H1 (cell line): ENCODE measurements at regions not wholly inside any gene's neighbourhood (a gene's known extent, or its start where the extent isn't known, plus 50 kb on each side); places are given as distances from the start of the nearest gene placed in this dataset.

Experiments used
- CTCF ChIA-PET: fragments of 300-600 bp; sonication (Branson Sonifier 250); formaldehyde crosslinking; loops from one replicate; lab custom pipeline; 2021; ENCODE audit not compliant: partially characterized antibody; lab: Charles Lee
- POLR2A ChIA-PET: fragments of 300-600 bp; sonication (Branson Sonifier 250); formaldehyde crosslinking; loops from one replicate; lab custom pipeline; 2021; ENCODE audit warnings: inconsistent platforms; ENCODE audit not compliant: partially characterized antibody; lab: Charles Lee
- DNase-seq, 2 experiments: peaks; one replicate each; pipeline versions ENCODE4 v3.0.0 to v3.0.0-alpha.2; 2010 to 2022; ENCODE audit warnings: low spot score in 2 of 2, low read depth in 1 of 2, mixed read lengths in 1 of 2
- FAIRE-seq: peaks from 2 replicates; lab custom pipeline; 2011; peaks lifted over from hg19 to GRCh38; lab: Jason Lieb, UNC
- H2AFZ ChIP-seq: 2 replicates; pipeline ENCODE4 v1.8.1; 2012; ENCODE audit warnings: low read length, inconsistent platforms
- H2AK5ac ChIP-seq: 2 replicates; pipeline ENCODE4 v1.6.1; 2013; ENCODE audit warnings: low read depth, low read length
- H2BK120ac ChIP-seq: replicated peaks from 2 replicates; pipeline ENCODE3; 2013; ENCODE audit warnings: low read depth, low read length, inconsistent platforms
- H2BK12ac ChIP-seq: 2 replicates; pipeline ENCODE4 v1.6.1; 2013; ENCODE audit warnings: low read depth, low read length
- H2BK15ac ChIP-seq: 2 replicates; pipeline ENCODE4 v1.6.1; 2013; ENCODE audit warnings: low read length
- H2BK20ac ChIP-seq: 2 replicates; pipeline ENCODE4 v1.6.1; 2013; ENCODE audit warnings: low read length
- H2BK5ac ChIP-seq: 2 replicates; pipeline ENCODE4 v1.6.1; 2013; ENCODE audit warnings: low read depth, low read length
- H3K14ac ChIP-seq: 2 replicates; pipeline ENCODE4 v1.6.1; 2013; ENCODE audit warnings: inconsistent platforms; ENCODE audit not compliant: insufficient read length
- H3K18ac ChIP-seq: 2 replicates; pipeline ENCODE4 v1.6.1; 2013; ENCODE audit warnings: low read length; ENCODE audit errors: extremely low read depth
- H3K23ac ChIP-seq: 2 replicates; pipeline ENCODE4 v1.6.1; 2013; ENCODE audit warnings: inconsistent platforms; ENCODE audit not compliant: insufficient read length
- H3K23me2 ChIP-seq: 2 replicates; pipeline ENCODE4 v1.6.1; 2013; ENCODE audit warnings: low read depth, low read length
- H3K27ac ChIP-seq: 2 replicates; pipeline ENCODE4 v1.6.1; 2011; ENCODE audit warnings: low read depth, low read length, inconsistent platforms
- H3K27me3 ChIP-seq, 4 experiments: replicated peaks in 1 of 4; 1 replicate in 1 of 4; 2 replicates in 3 of 4; pipeline versions ENCODE4 v1.6.1 to v1.8.1; 2011 to 2013; ENCODE audit warnings: low read length in 3 of 4, mild to moderate bottlenecking in 3 of 4, inconsistent platforms in 2 of 4, mixed read lengths in 2 of 4, moderate library complexity in 1 of 4; ENCODE audit not compliant: control insufficient read depth in 3 of 4, insufficient read depth in 3 of 4; ENCODE audit errors: extremely low read depth in 1 of 4
- H3K36me3 ChIP-seq, 4 experiments: 2 replicates each; pipeline versions ENCODE4 v1.6.1 to v1.8.1; 2011 to 2013; ENCODE audit warnings: mild to moderate bottlenecking in 4 of 4, low read length in 3 of 4, moderate library complexity in 2 of 4, control low read depth in 1 of 4, inconsistent platforms in 1 of 4; ENCODE audit not compliant: insufficient read depth in 4 of 4, control insufficient read depth in 2 of 4
- H3K4ac ChIP-seq: replicated peaks from 2 replicates; pipeline ENCODE3; 2013; ENCODE audit warnings: low read length, low read depth, mixed read lengths, inconsistent platforms; ENCODE audit not compliant: insufficient read length
- H3K4me1 ChIP-seq, 4 experiments: replicated peaks in 1 of 4; 1 replicate in 1 of 4; 2 replicates in 3 of 4; pipeline versions ENCODE4 v1.6.1 to v1.8.1; 2011 to 2013; ENCODE audit warnings: low read length in 3 of 4, inconsistent platforms in 2 of 4, mixed read lengths in 1 of 4; ENCODE audit not compliant: insufficient read depth in 4 of 4, control insufficient read depth in 3 of 4
- H3K4me2 ChIP-seq, 2 experiments: 2 replicates each; pipeline versions ENCODE4 v1.6.1 to v1.8.1; 2011 to 2013; ENCODE audit warnings: low read depth in 2 of 2, low read length in 2 of 2, control low read depth in 1 of 2, inconsistent platforms in 1 of 2, mild to moderate bottlenecking in 1 of 2; ENCODE audit not compliant: insufficient read depth in 1 of 2
- H3K4me3 ChIP-seq, 4 experiments: fragments of 200-600, 300-600 bp in 1 of 4; sonication (generic), shearing (Covaris generic), sonication (Bioruptor Twin) in 1 of 4; 2 replicates each; pipeline versions ENCODE4 v1.5.1 to v1.8.1; 2011 to 2016; ENCODE audit warnings: low read length in 4 of 4, low read depth in 3 of 4, control low read depth in 2 of 4, inconsistent platforms in 2 of 4, mild to moderate bottlenecking in 2 of 4, mixed read lengths in 1 of 4, moderate library complexity in 1 of 4; ENCODE audit not compliant: insufficient read depth in 2 of 4; ENCODE audit errors: extremely low read depth in 1 of 4
- H3K56ac ChIP-seq: replicated peaks from 2 replicates; pipeline ENCODE3; 2013; ENCODE audit warnings: low read depth, mild to moderate bottlenecking, mixed read lengths, low read length, inconsistent platforms; ENCODE audit not compliant: insufficient read length
- H3K79me1 ChIP-seq: 2 replicates; pipeline ENCODE4 v1.6.1; 2013; ENCODE audit warnings: low read depth, low read length, control low read depth
- H3K79me2 ChIP-seq, 2 experiments: 2 replicates each; pipeline versions ENCODE4 v1.6.1 to v1.8.1; 2012 to 2013; ENCODE audit warnings: low read length in 2 of 2, mild to moderate bottlenecking in 2 of 2, inconsistent platforms in 1 of 2; ENCODE audit not compliant: insufficient read depth in 2 of 2, control insufficient read depth in 1 of 2
- H3K9ac ChIP-seq, 4 experiments: replicated peaks in 1 of 4; 1 replicate in 1 of 4; 2 replicates in 3 of 4; pipeline versions ENCODE4 v1.6.1 to v1.8.1; 2011 to 2013; ENCODE audit warnings: low read depth in 3 of 4, low read length in 3 of 4, control low read depth in 2 of 4, mild to moderate bottlenecking in 2 of 4, moderate library complexity in 2 of 4, inconsistent platforms in 1 of 4; ENCODE audit errors: extremely low read depth in 1 of 4
- H3K9me3 ChIP-seq, 2 experiments: 2 replicates each; pipeline versions ENCODE4 v1.6.1 to v1.8.1; 2012 to 2013; ENCODE audit warnings: mild to moderate bottlenecking in 2 of 2, moderate library complexity in 2 of 2, control low read depth in 1 of 2, inconsistent platforms in 1 of 2, low read depth in 1 of 2, low read length in 1 of 2, mixed read lengths in 1 of 2; ENCODE audit not compliant: insufficient read depth in 2 of 2
- H4K20me1 ChIP-seq, 2 experiments: replicated peaks in 1 of 2; 2 replicates each; pipeline versions ENCODE3 to v1.8.1; 2011 to 2013; ENCODE audit warnings: inconsistent platforms in 2 of 2, low read length in 2 of 2, mild to moderate bottlenecking in 1 of 2; ENCODE audit not compliant: insufficient read depth in 2 of 2, control insufficient read depth in 1 of 2
- H4K5ac ChIP-seq: 2 replicates; pipeline ENCODE4 v1.6.1; 2013; ENCODE audit warnings: low read length, low read depth, mixed read lengths, inconsistent platforms; ENCODE audit not compliant: insufficient read length
- H4K8ac ChIP-seq: 2 replicates; pipeline ENCODE4 v1.8.0; 2013; ENCODE audit warnings: mild to moderate bottlenecking, moderate library complexity, low read length, inconsistent platforms; ENCODE audit not compliant: insufficient read depth; ENCODE audit errors: extremely low read depth
- H4K91ac ChIP-seq: replicated peaks from 2 replicates; pipeline ENCODE3; 2013; ENCODE audit warnings: low read length, mixed read lengths, inconsistent platforms; ENCODE audit not compliant: insufficient read length
- CEBPB ChIP-seq: IDR thresholded peaks from 2 replicates; pipeline ENCODE4 v1.6.1; 2012; ENCODE audit warnings: low read depth, low read length
- CTBP2 ChIP-seq: IDR thresholded peaks from 2 replicates; pipeline ENCODE4 v1.7.0; 2011; ENCODE audit warnings: borderline replicate concordance, mild to moderate bottlenecking, moderate library complexity, mixed read lengths, low read length; ENCODE audit not compliant: insufficient read depth, insufficient read length
- EGR1 ChIP-seq: IDR thresholded peaks from 2 replicates; pipeline ENCODE4 v1.6.1; 2011; ENCODE audit warnings: low read depth, low read length, borderline replicate concordance
- GTF2F1 ChIP-seq: IDR thresholded peaks from 2 replicates; pipeline ENCODE4 v1.6.1; 2012; ENCODE audit warnings: low read depth, low read length, improper control_type of control experiment, borderline replicate concordance
- JUN ChIP-seq: IDR thresholded peaks from 2 replicates; pipeline ENCODE4 v1.6.1; 2011; ENCODE audit warnings: low read depth, mild to moderate bottlenecking, improper control_type of control experiment, low read length
- KDM1A ChIP-seq: fragments of 200-600, 300-600 bp; sonication (generic); IDR thresholded peaks from 2 replicates; pipeline ENCODE4 v1.7.1; 2016; ENCODE audit warnings: mild to moderate bottlenecking, low read length, borderline replicate concordance
- KDM4A ChIP-seq: IDR thresholded peaks from one replicate; pipeline ENCODE4 v1.7.1; 2012; ENCODE audit warnings: low read depth, mild to moderate bottlenecking, moderate library complexity, low read length, inconsistent platforms; ENCODE audit not compliant: severe bottlenecking
- RXRA ChIP-seq: IDR thresholded peaks from 2 replicates; pipeline ENCODE4 v1.6.1; 2011; ENCODE audit warnings: low read depth, mild to moderate bottlenecking, low read length, moderate library complexity; ENCODE audit not compliant: insufficient read depth
- SIRT6 ChIP-seq: IDR thresholded peaks from one replicate; pipeline ENCODE4 v1.7.1; 2012; ENCODE audit warnings: low read length, inconsistent platforms
- SUZ12 ChIP-seq: fragments of 200-600 bp; sonication (generic); IDR thresholded peaks from 2 replicates; pipeline ENCODE4 v1.6.1; 2012; ENCODE audit warnings: mild to moderate bottlenecking, inconsistent platforms, low read length, moderate library complexity, mixed read lengths
- TCF12 ChIP-seq: IDR thresholded peaks from 2 replicates; pipeline ENCODE4 v1.6.1; 2011; ENCODE audit warnings: low read depth, mild to moderate bottlenecking, low read length
- TEAD4 ChIP-seq: IDR thresholded peaks from 2 replicates; pipeline ENCODE4 v1.6.1; 2012; ENCODE audit warnings: low read depth, low read length, inconsistent platforms, mixed read lengths
- WGBS, 2 experiments: shearing (Covaris generic) in 1 of 2; methylation state at CpG; one replicate each; pipeline versions ENCODE4 v1.1.6 to v1.1.7; 2013 to 2015; ENCODE audit warnings: low lambda C conversion rate in 2 of 2, mixed read lengths in 2 of 2, inconsistent platforms in 1 of 2, low coverage in 1 of 2, missing lambda C conversion rate in 1 of 2; ENCODE audit not compliant: insufficient replicate concordance in 2 of 2, insufficient coverage in 1 of 2, insufficient read length in 1 of 2; ENCODE audit errors: extremely low coverage in 1 of 2, missing lambda C conversion rate in 1 of 2; 5-methylcytosine and 5-hydroxymethylcytosine counted together

GRCh38 chr7:132022188-132022587, 465.8 kb upstream of the PODXL start:
- FAIRE-seq (no peak), DNase-seq (no peak)
- H3K4me3 ChIP-seq = no peak overlapping the region
- no peaks in the 10 kb centered on the region for H4K20me1 ChIP-seq
- H3K79me1 ChIP-seq = no peaks in the 10 kb centered on the region
- no peak overlapping the region for H2BK20ac ChIP-seq
- no peak overlapping the region for H4K91ac ChIP-seq
- H3K9ac ChIP-seq = no peak overlapping the region
- CTCF ChIA-PET = interaction anchor here (0.5 to 1.1 kb wide), 2 partner anchors 84 to 1212 kb away, joined by 3 read pairs; no protein-coding TSS in a partner anchor
- H3K14ac ChIP-seq = no peak overlapping the region
- H3K56ac ChIP-seq = no peak overlapping the region
- H2BK120ac ChIP-seq = no peak overlapping the region
- POLR2A ChIA-PET = no interaction called here
- TF ChIP-seq EGR1 (no peak), CTBP2 (no peak), SUZ12 (no peak), CEBPB (no peak), KDM1A (no peak), GTF2F1 (no peak), SIRT6 (no peak), TEAD4 (no peak), RXRA (no peak), JUN (no peak), TCF12 (no peak), KDM4A (no peak)
- TF ChIP-seq, all 59 proteins: peak for 0
- Histone ChIP-seq H4K8ac (no peak overlapping the region), H2BK12ac (no peak overlapping the region), H3K36me3 (no peaks in the 10 kb centered on the region), H2AFZ (no peak overlapping the region), H3K4ac (no peak overlapping the region), H3K9me3 (no peaks in the 10 kb centered on the region), H2BK5ac (no peak overlapping the region), H3K79me2 (no peaks in the 10 kb centered on the region), H2AK5ac (no peak overlapping the region), H3K27ac (no peak overlapping the region), H3K4me2 (no peak overlapping the region), H3K18ac (no peak overlapping the region), H3K23me2 (peaks cover 2% of the 10 kb centered on the region; the same call in 1 of the 2 replicates), H3K23ac (no peak overlapping the region), H4K5ac (no peak overlapping the region), H2BK15ac (no peak overlapping the region), H3K4me1 (no peaks in the 10 kb centered on the region), H3K27me3 (no peaks in the 10 kb centered on the region)
- 71% methylated on average over 1 of the region's 1 CpG; no CpG with 5 or more reads in 1 of the 2 experiments for WGBS, 2 experiments
